Gastroesophageal sphincter (tissue), 4 donors: ENCODE measurements at regions not wholly inside any gene's neighbourhood (a gene's known extent, or its start where the extent isn't known, plus 50 kb on each side); places are given as distances from the start of the nearest gene placed in this dataset.
A peak's percentile ranks its signal among the peaks of the same experiment; 100 is the strongest.

Source experiments
- ATAC-seq: fragments of 150-250 bp; one replicate; pipeline ENCODE4 v1.9.1; 2016; ENCODE audit warnings: mild to moderate bottlenecking, moderate library complexity
- H3K27ac ChIP-seq, 4 donors: fragments of 200-600 bp; sonication (generic) in 3 of 4; 1 replicate in 3 of 4; 2 replicates in 1 of 4; pipeline ENCODE4 v1.5.1; 2016 to 2019
- H3K27me3 ChIP-seq: fragments of 200-600 bp; sonication (generic); one replicate; pipeline ENCODE4 v1.5.1; 2019
- H3K36me3 ChIP-seq, 2 donors: fragments of 200-600 bp; sonication (generic); one replicate each; pipeline ENCODE4 v1.5.1; 2019; ENCODE audit warnings: control low read depth in 1 of 2
- H3K4me1 ChIP-seq, 3 donors: fragments of 200-600 bp; sonication (generic); 1 replicate in 2 of 3; 2 replicates in 1 of 3; pipeline ENCODE4 v1.5.1; 2016 to 2019; ENCODE audit warnings: control low read depth in 2 of 3
- H3K4me3 ChIP-seq, 2 donors: fragments of 200-600 bp; sonication (generic); one replicate each; pipeline ENCODE4 v1.5.1; 2019; ENCODE audit warnings: mild to moderate bottlenecking in 1 of 2, moderate library complexity in 1 of 2
- H3K9me3 ChIP-seq, 3 donors: fragments of 200-600 bp; sonication (generic); one replicate each; pipeline ENCODE4 v1.5.1; 2017 to 2019; ENCODE audit warnings: control low read depth in 2 of 3
- CTCF ChIP-seq, 4 experiments: fragments of 200-600 bp in 2 of 4; fragments of 450-650 bp in 2 of 4; sonication (generic) in 1 of 4; IDR thresholded peaks; one replicate each; pipeline ENCODE4 v1.5.1; 2017 to 2019; ENCODE audit warnings: antibody characterized with exemption in 4 of 4, mild to moderate bottlenecking in 2 of 4, moderate library complexity in 2 of 4
- EP300 ChIP-seq: sonication (generic); formaldehyde crosslinking; IDR thresholded peaks from one replicate; pipeline ENCODE4 v1.6.1; 2017; ENCODE audit warnings: antibody characterized with exemption, mild to moderate bottlenecking
- POLR2A ChIP-seq, 2 donors: fragments of 450-650 bp; IDR thresholded peaks; one replicate each; pipeline ENCODE4 v1.6.1; 2017; ENCODE audit warnings: antibody characterized with exemption in 2 of 2, mild to moderate bottlenecking in 2 of 2, moderate library complexity in 1 of 2
- POLR2AphosphoS5 ChIP-seq: sonication (generic); formaldehyde crosslinking; IDR thresholded peaks from one replicate; pipeline ENCODE4 v1.6.1; 2017; ENCODE audit warnings: antibody characterized with exemption
- WGBS, 2 donors: methylation state at CpG; one replicate each; pipeline ENCODE4 v1.1.5; 2018; ENCODE audit warnings: low coverage in 1 of 2; 5-methylcytosine and 5-hydroxymethylcytosine counted together

- H3K27ac ChIP-seq = peak overlapping the region in 1 of 4 donors; percentile 19
- no peaks in the 10 kb centered on the region for H3K27me3 ChIP-seq
- H3K4me1 ChIP-seq = peaks cover 0 to 34% (median 2%) of the 10 kb centered on the region in 3 donors
- TF ChIP-seq POLR2AphosphoS5 (no peak), CTCF (IDR thresholded peaks at IDR 0.05) (no peak), EP300 (no peak), POLR2A (IDR thresholded peaks at IDR 0.05) (no peak)
- no peak overlapping the region for H3K4me3 ChIP-seq
- ATAC-seq = no peak
- no peaks in the 10 kb centered on the region for H3K36me3 ChIP-seq
- no peaks in the 10 kb centered on the region for H3K9me3 ChIP-seq
- WGBS, 2 donors = 97% methylated on average over 4 to 6 of the region's 6 CpGs
These were observed 211.4 kb downstream of the GAS1 start for GRCh38 chr9:86735772-86736458.

- WGBS, 2 donors = 57% methylated on average over 1 of the region's 1 CpG; no CpG with 5 or more reads in 1 of the 2 donors
- TF ChIP-seq EP300 (no peak), POLR2A (IDR thresholded peaks at IDR 0.05) (no peak), POLR2AphosphoS5 (no peak), CTCF (IDR thresholded peaks at IDR 0.05) (no peak)
- H3K9me3 ChIP-seq = no peaks in the 10 kb centered on the region
- H3K4me3 ChIP-seq = no peak overlapping the region
- H3K27me3 ChIP-seq = no peaks in the 10 kb centered on the region
- ATAC-seq = no peak
- H3K27ac ChIP-seq = peak overlapping the region in 3 of 4 donors; percentile 31 to 50 (median 50)
- H3K36me3 ChIP-seq = no peaks in the 10 kb centered on the region
- peaks cover 0 to 34% (median 2%) of the 10 kb centered on the region in 3 donors for H3K4me1 ChIP-seq
These were observed 212.5 kb downstream of the GAS1 start for GRCh38 chr9:86734771-86735170.

- ATAC-seq = peak; percentile 42
- WGBS, 2 donors = 59 to 85% methylated on average over 2 to 5 of the region's 6 CpGs
- TF ChIP-seq CTCF (IDR thresholded peaks at IDR 0.05) = no peak
- TF ChIP-seq POLR2AphosphoS5 = peak; percentile 30
These were observed 213.4 kb downstream of the GAS1 start for GRCh38 chr9:86733929-86734328.

GRCh38 chr9:86732514-86733171 lies 214.7 kb downstream of the GAS1 start:
- ATAC-seq = peak; percentile 85
- no peak for TF ChIP-seq POLR2A (IDR thresholded peaks at IDR 0.05)
- no peak for TF ChIP-seq CTCF (IDR thresholded peaks at IDR 0.05)
- TF ChIP-seq EP300 = no peak
- TF ChIP-seq POLR2AphosphoS5 = peak; percentile 92
- Histone ChIP-seq H3K4me1 (peaks cover 0 to 34% (median 2%) of the 10 kb centered on the region in 3 donors), H3K4me3 (no peak overlapping the region), H3K36me3 (no peaks in the 10 kb centered on the region), H3K27me3 (no peaks in the 10 kb centered on the region), H3K9me3 (no peaks in the 10 kb centered on the region), H3K27ac (peak overlapping the region; percentile 23 to 62 (median 56))
- WGBS, 2 donors = 46 to 70% methylated on average over 5 to 6 of the region's 6 CpGs

More at GRCh38 chr9:86733929-86734328, 213.4 kb downstream of the GAS1 start:
- Histone ChIP-seq H3K4me3 (no peak overlapping the region), H3K27me3 (no peaks in the 10 kb centered on the region), H3K4me1 (peaks cover 0 to 34% (median 2%) of the 10 kb centered on the region in 3 donors), H3K36me3 (no peaks in the 10 kb centered on the region), H3K27ac (peak overlapping the region in 2 of 4 donors; percentile 50), H3K9me3 (no peaks in the 10 kb centered on the region)
